ENCODE measurements at regions not wholly inside any gene's neighbourhood (a gene's known extent, or its start where the extent isn't known, plus 50 kb on each side); places are given as distances from the start of the nearest gene placed in this dataset.

GRCh38 chr18:51630706-51631105 is 433.2 kb upstream of the MEX3C start (continued):
- TF ChIP-seq ARID4B (CRISPR knock-in tag; IDR thresholded peaks at IDR 0.05; ENCODE audit: borderline replicate concordance) = no peak
- TF ChIP-seq TEAD1 (CRISPR knock-in tag; IDR thresholded peaks at IDR 0.05) = no peak
- no peak for TF ChIP-seq ZNF671 (CRISPR knock-in tag; IDR thresholded peaks at IDR 0.05)
- TF ChIP-seq NFE2L1 (CRISPR knock-in tag; IDR thresholded peaks at IDR 0.05) = no peak
- TF ChIP-seq, protein P1, sequence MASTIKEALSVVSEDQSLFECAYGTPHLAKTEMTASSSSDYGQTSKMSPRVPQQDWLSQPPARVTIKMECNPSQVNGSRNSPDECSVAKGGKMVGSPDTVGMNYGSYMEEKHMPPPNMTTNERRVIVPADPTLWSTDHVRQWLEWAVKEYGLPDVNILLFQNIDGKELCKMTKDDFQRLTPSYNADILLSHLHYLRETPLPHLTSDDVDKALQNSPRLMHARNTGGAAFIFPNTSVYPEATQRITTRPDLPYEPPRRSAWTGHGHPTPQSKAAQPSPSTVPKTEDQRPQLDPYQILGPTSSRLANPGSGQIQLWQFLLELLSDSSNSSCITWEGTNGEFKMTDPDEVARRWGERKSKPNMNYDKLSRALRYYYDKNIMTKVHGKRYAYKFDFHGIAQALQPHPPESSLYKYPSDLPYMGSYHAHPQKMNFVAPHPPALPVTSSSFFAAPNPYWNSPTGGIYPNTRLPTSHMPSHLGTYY (CRISPR knock-in tag; IDR thresholded peaks at IDR 0.05) = no peak

DNA sequence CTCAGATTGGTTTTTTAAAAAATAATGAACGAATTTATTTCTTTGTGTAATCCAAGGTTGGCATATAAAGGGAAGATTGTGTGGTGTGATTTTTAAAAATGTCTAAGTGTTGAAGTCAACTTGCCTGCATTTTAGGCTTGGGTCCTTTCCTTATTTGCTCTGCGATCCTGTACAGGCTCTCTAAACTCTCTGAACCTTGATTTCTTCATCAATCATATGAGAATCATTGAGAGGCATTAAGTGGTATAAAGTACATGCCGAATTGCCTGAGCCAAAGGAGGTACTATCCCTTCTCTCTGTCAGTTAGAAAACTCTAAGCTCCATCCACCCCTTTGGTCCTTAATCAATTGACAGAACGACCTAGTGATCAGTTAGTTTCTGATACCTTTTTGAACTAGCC is 440.4 kb upstream of the MEX3C start:
- no peak overlapping the region for H3K4me3 Mint-ChIP-seq
- no peaks in the 10 kb centered on the region for H3K4me1 Mint-ChIP-seq
- ATAC-seq (no peak), DNase-seq (ENCODE audit: low spot score) (no peak)
- ChIA-PET CTCF (interaction anchor here (0.7 kb wide), 1 partner anchor 316 kb away, joined by 3 read pairs; no protein-coding TSS in a partner anchor), POLR2A (no interaction called here)
- peaks cover 61% of the 10 kb centered on the region for H3K9me3 Mint-ChIP-seq
- TF ChIP-seq ZNF138 (CRISPR knock-in tag; conservative IDR thresholded peaks at IDR 0.05) (no peak), FOXK1 (CRISPR knock-in tag; IDR thresholded peaks at IDR 0.05) (no peak), KAT7 (CRISPR knock-in tag; IDR thresholded peaks at IDR 0.05; ENCODE audit: borderline replicate concordance) (no peak), MLX (CRISPR knock-in tag; IDR thresholded peaks at IDR 0.05) (no peak), NR1H2 (CRISPR knock-in tag; IDR thresholded peaks at IDR 0.05) (no peak), TP53 (CRISPR knock-in tag; IDR thresholded peaks at IDR 0.05) (no peak), CREB1 (CRISPR knock-in tag; IDR thresholded peaks at IDR 0.05) (no peak)
- TF ChIP-seq, protein P2, sequence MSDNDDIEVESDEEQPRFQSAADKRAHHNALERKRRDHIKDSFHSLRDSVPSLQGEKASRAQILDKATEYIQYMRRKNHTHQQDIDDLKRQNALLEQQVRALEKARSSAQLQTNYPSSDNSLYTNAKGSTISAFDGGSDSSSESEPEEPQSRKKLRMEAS (CRISPR knock-in tag; IDR thresholded peaks at IDR 0.05) = no peak
- TF ChIP-seq, protein P3, sequence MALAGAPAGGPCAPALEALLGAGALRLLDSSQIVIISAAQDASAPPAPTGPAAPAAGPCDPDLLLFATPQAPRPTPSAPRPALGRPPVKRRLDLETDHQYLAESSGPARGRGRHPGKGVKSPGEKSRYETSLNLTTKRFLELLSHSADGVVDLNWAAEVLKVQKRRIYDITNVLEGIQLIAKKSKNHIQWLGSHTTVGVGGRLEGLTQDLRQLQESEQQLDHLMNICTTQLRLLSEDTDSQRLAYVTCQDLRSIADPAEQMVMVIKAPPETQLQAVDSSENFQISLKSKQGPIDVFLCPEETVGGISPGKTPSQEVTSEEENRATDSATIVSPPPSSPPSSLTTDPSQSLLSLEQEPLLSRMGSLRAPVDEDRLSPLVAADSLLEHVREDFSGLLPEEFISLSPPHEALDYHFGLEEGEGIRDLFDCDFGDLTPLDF (CRISPR knock-in tag; IDR thresholded peaks at IDR 0.05) = no peak
- no peak overlapping the region for H3K27ac Mint-ChIP-seq
- H3K36me3 Mint-ChIP-seq = peaks cover 56% of the 10 kb centered on the region
- H3K27me3 Mint-ChIP-seq (ENCODE audit: low read depth) = peaks cover 2% of the 10 kb centered on the region

DNA sequence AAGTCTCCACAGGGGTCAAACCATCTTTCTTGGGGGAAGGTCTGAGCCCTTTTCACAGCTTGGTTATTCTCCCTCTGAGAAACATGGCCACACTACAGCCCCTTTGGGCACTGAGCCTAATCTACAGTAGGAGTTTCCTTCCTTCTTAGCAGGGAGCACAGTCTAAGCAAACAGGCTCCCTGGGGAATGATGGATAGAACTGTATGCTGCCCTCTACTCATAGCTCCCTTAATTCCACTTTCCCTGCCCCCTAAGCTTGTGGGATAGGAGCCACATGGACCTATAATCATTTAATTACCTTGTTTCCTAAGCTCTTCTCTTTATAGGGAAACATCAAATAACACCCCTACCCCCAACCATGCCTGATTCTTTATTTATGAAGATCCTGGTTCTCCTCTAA is 442.1 kb upstream of the MEX3C start:
- Mint-ChIP-seq H3K36me3 (peaks cover 43% of the 10 kb centered on the region), H3K4me3 (no peak overlapping the region), H3K4me1 (no peaks in the 10 kb centered on the region), H3K9me3 (peaks cover 53% of the 10 kb centered on the region), H3K27me3 (ENCODE audit: low read depth) (peaks cover 2% of the 10 kb centered on the region), H3K27ac (no peak overlapping the region)
- ChIA-PET CTCF (no interaction called here), POLR2A (no interaction called here)
- no peak for DNase-seq (ENCODE audit: low spot score)
- no peak for ATAC-seq
- TF ChIP-seq NFATC4 (CRISPR knock-in tag; IDR thresholded peaks at IDR 0.05) (no peak), CBFB (CRISPR knock-in tag; IDR thresholded peaks at IDR 0.05; ENCODE audit: low read depth) (no peak), ZNF396 (CRISPR knock-in tag; IDR thresholded peaks at IDR 0.05; ENCODE audit: borderline replicate concordance) (no peak), STAT6 (CRISPR knock-in tag; conservative IDR thresholded peaks at IDR 0.05; ENCODE audit: low read depth) (no peak), MLX (CRISPR knock-in tag; IDR thresholded peaks at IDR 0.05) (no peak), AFF4 (CRISPR knock-in tag; IDR thresholded peaks at IDR 0.05; ENCODE audit: borderline replicate concordance) (no peak)
